Neural progenitor cell (in vitro differentiated cells): ENCODE measurements at regions not wholly inside any gene's neighbourhood (a gene's known extent, or its start where the extent isn't known, plus 50 kb on each side); places are given as distances from the start of the nearest gene placed in this dataset.
A peak's percentile ranks its signal among the peaks of the same experiment; 100 is the strongest.

Experiments
- DNase-seq: peaks from one replicate; pipeline ENCODE4 v3.0.0-alpha.2; 2016; ENCODE audit warnings: low spot score
- H2AFZ ChIP-seq: fragments of 200-600 bp; sonication (generic); replicated peaks from 2 replicates; pipeline ENCODE4 v1.6.1; 2016; ENCODE audit warnings: antibody characterized with exemption
- H3F3A ChIP-seq: fragments of 200-600 bp; sonication (generic); 2 replicates; pipeline ENCODE4 v1.6.1; 2016; ENCODE audit warnings: antibody characterized with exemption, low read depth
- H3K27ac ChIP-seq: fragments of 200-600 bp; sonication (generic); 2 replicates; pipeline ENCODE4 v1.5.1; 2016; ENCODE audit warnings: mild to moderate bottlenecking
- H3K27me3 ChIP-seq: fragments of 200-600 bp; sonication (generic); 2 replicates; pipeline ENCODE4 v1.6.1; 2016; ENCODE audit warnings: mild to moderate bottlenecking, moderate library complexity
- H3K36me3 ChIP-seq: fragments of 200-600 bp; sonication (generic); 2 replicates; pipeline ENCODE4 v1.5.1; 2016
- H3K4me1 ChIP-seq: fragments of 200-600 bp; sonication (generic); 2 replicates; pipeline ENCODE4 v1.6.1; 2016; ENCODE audit warnings: mixed run types
- H3K4me2 ChIP-seq: fragments of 200-600 bp; sonication (generic); 2 replicates; pipeline ENCODE4 v1.6.1; 2016
- H3K4me3 ChIP-seq: fragments of 200-600 bp; sonication (generic); 2 replicates; pipeline ENCODE4 v1.5.1; 2016
- H3K79me2 ChIP-seq: fragments of 200-600 bp; sonication (generic); 2 replicates; pipeline ENCODE4 v1.6.1; 2016; ENCODE audit warnings: low read depth
- H3K9ac ChIP-seq: fragments of 200-600 bp; sonication (generic); 2 replicates; pipeline ENCODE4 v1.6.1; 2016
- H3K9me3 ChIP-seq: fragments of 200-600 bp; sonication (generic); 2 replicates; pipeline ENCODE4 v1.5.1; 2016; ENCODE audit warnings: low read depth
- H4K20me1 ChIP-seq: fragments of 200-600 bp; sonication (generic); 2 replicates; pipeline ENCODE4 v1.6.1; 2016; ENCODE audit warnings: low read depth
- H3K27ac Mint-ChIP-seq: 3 replicates; pipeline ENCODE4 v1.8.0; 2021; ENCODE audit warnings: mixed read lengths
- H3K27me3 Mint-ChIP-seq: 2 replicates; pipeline ENCODE4 v1.8.0; 2022; ENCODE audit warnings: low read depth, mild to moderate bottlenecking, inconsistent platforms, moderate library complexity, mixed read lengths; ENCODE audit not compliant: insufficient read depth
- H3K36me3 Mint-ChIP-seq: 3 replicates; pipeline ENCODE4 v1.8.0; 2021; ENCODE audit warnings: mixed read lengths
- H3K4me1 Mint-ChIP-seq: 3 replicates; pipeline ENCODE4 v1.8.0; 2021; ENCODE audit warnings: mixed read lengths
- H3K4me3 Mint-ChIP-seq: 3 replicates; pipeline ENCODE4 v1.8.0; 2021; ENCODE audit warnings: mild to moderate bottlenecking, moderate library complexity, mixed read lengths
- H3K9me3 Mint-ChIP-seq: 3 replicates; pipeline ENCODE4 v1.8.0; 2020; ENCODE audit warnings: mixed read lengths
- EZH2 ChIP-seq: fragments of 200-600 bp; sonication (generic); IDR thresholded peaks from 2 replicates; pipeline ENCODE4 v1.6.1; 2017; ENCODE audit warnings: antibody characterized with exemption, mild to moderate bottlenecking, moderate library complexity
- EZH2phosphoT487 ChIP-seq: fragments of 200-600 bp; sonication (generic); IDR thresholded peaks from 2 replicates; pipeline ENCODE4 v1.6.1; 2017; ENCODE audit warnings: antibody characterized with exemption
- TF ChIP-seq, protein P1 (sequence below): fragments of 200-600 bp; sonication (generic); IDR thresholded peaks from 2 replicates; pipeline ENCODE4 v1.5.1; 2017; ENCODE audit warnings: antibody characterized with exemption, mild to moderate bottlenecking

DNA sequence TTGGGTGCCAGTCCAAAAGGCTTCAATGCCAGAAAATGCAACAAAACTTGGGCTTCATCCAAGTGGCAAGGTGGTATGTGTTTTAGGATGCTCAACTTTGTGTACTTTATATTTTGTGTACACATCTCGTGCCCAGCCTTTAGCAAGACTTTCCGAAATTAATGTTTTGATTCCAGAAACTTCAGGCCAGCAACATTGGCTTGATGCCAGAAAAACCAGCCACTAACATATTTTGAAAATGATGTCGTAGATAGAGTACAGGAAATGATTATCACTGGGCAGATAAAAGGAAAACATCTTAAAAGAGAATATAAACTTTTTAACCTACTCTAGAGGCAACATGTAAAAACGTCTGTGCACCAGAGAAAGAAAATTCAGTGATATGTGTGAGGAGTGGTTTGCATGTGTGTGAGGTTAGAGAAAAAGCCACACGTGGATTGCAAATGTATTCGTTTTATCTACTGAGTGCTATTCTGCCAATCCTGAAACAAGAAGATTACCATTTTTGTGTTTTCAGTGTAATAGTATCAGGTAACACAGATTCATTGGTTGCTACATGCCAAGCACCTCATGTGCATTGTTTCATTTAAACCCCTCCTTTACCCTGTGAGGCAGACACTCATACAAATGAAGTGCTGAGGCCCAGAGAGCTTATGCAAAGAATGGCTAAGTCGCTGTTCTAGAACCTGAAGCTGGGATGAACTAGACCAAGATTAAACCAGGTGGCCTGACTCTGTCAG, 264.8 kb downstream of the C1D start:
- no peaks in the 10 kb centered on the region for H3F3A ChIP-seq
- no peak overlapping the region for H2AFZ ChIP-seq
- no peak overlapping the region for H3K4me3 Mint-ChIP-seq
- no peak overlapping the region for H3K9ac ChIP-seq
- peaks cover 2% of the 10 kb centered on the region for H3K4me1 Mint-ChIP-seq
- no peaks in the 10 kb centered on the region for H3K36me3 Mint-ChIP-seq
- no peaks in the 10 kb centered on the region for H3K9me3 ChIP-seq
- no peak overlapping the region for H3K4me3 ChIP-seq
- H3K27me3 Mint-ChIP-seq = no peaks in the 10 kb centered on the region
- no peak overlapping the region for H3K4me2 ChIP-seq
- H3K27ac Mint-ChIP-seq = no peak overlapping the region
- TF ChIP-seq EZH2phosphoT487 (no peak), EZH2 (no peak)
- TF ChIP-seq, protein P1, sequence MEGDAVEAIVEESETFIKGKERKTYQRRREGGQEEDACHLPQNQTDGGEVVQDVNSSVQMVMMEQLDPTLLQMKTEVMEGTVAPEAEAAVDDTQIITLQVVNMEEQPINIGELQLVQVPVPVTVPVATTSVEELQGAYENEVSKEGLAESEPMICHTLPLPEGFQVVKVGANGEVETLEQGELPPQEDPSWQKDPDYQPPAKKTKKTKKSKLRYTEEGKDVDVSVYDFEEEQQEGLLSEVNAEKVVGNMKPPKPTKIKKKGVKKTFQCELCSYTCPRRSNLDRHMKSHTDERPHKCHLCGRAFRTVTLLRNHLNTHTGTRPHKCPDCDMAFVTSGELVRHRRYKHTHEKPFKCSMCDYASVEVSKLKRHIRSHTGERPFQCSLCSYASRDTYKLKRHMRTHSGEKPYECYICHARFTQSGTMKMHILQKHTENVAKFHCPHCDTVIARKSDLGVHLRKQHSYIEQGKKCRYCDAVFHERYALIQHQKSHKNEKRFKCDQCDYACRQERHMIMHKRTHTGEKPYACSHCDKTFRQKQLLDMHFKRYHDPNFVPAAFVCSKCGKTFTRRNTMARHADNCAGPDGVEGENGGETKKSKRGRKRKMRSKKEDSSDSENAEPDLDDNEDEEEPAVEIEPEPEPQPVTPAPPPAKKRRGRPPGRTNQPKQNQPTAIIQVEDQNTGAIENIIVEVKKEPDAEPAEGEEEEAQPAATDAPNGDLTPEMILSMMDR = no peak
- H3K27ac ChIP-seq = no peak overlapping the region
- H3K36me3 ChIP-seq = no peaks in the 10 kb centered on the region
- no peaks in the 10 kb centered on the region for H3K4me1 ChIP-seq
- no peaks in the 10 kb centered on the region for H3K9me3 Mint-ChIP-seq
- DNase-seq = peak; percentile 15
- no peaks in the 10 kb centered on the region for H3K27me3 ChIP-seq
- no peaks in the 10 kb centered on the region for H4K20me1 ChIP-seq
- no peaks in the 10 kb centered on the region for H3K79me2 ChIP-seq

DNA sequence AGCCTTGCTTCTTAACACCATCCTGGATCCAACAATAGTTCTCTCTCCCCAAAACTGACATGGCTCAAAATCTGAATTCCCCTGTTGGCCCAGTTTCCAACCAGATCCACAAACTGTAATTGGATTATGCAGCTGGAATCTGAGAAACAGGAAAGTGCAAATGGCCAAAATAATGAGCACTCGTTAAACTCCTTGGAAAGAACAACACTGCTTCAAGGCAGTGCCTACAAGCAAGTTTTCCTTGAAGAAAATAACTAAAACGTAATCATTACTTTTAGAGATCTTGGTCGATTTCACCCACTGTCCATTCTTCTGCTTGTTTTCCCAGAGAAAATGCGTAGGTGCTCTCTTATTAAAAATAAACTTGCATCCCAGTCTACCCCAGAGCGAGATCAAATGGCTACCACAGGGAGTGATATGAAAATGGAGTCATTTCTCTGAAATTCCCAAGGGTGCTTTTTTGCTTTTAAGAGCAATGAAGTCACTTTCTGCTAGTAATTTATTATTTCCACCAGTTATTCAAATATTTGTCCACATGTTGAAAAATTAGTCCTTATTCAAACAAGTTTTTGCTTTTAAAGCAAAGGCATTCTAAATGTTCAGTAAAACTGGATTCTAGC, 264.2 kb downstream of the C1D start:
- no peaks in the 10 kb centered on the region for H3F3A ChIP-seq
- no peak for TF ChIP-seq EZH2
- TF ChIP-seq EZH2phosphoT487 = no peak
- TF ChIP-seq, protein P1 = no peak
- no peaks in the 10 kb centered on the region for H3K27me3 ChIP-seq
- no peaks in the 10 kb centered on the region for H3K4me1 ChIP-seq
- Mint-ChIP-seq H3K27me3 (no peaks in the 10 kb centered on the region), H3K27ac (no peak overlapping the region), H3K4me1 (peaks cover 2% of the 10 kb centered on the region), H3K9me3 (peaks cover 3% of the 10 kb centered on the region), H3K4me3 (no peak overlapping the region), H3K36me3 (no peaks in the 10 kb centered on the region)
- H3K79me2 ChIP-seq = no peaks in the 10 kb centered on the region
- H3K4me3 ChIP-seq = no peak overlapping the region
- H3K9me3 ChIP-seq = no peaks in the 10 kb centered on the region
- no peak overlapping the region for H3K4me2 ChIP-seq
- no peak for DNase-seq
- H4K20me1 ChIP-seq = no peaks in the 10 kb centered on the region
- H3K9ac ChIP-seq = no peak overlapping the region
- no peak overlapping the region for H2AFZ ChIP-seq
- H3K36me3 ChIP-seq = no peaks in the 10 kb centered on the region
- H3K27ac ChIP-seq = no peak overlapping the region

DNA sequence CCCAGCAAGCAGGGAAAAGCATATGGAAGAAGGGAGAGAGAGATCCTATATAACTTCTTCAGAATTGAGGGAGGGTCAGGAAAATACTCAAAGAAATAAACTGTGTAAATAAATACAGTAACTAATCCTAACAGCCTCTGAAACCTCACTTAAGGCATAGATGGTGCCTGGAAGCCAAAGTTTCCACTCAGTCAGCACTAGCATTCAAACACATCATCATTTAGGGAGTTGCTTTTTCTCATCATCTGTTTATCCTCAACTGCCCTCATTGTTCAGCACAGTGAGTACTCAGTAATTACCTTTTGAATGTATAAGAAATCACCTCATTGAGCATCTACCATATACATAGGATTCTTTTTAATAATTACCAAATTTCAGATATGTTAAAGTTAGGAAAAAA, 262.9 kb downstream of the C1D start:
- Mint-ChIP-seq H3K27me3 (peaks cover 2% of the 10 kb centered on the region), H3K4me1 (peaks cover 2% of the 10 kb centered on the region), H3K27ac (no peak overlapping the region), H3K36me3 (no peaks in the 10 kb centered on the region), H3K4me3 (no peak overlapping the region), H3K9me3 (peaks cover 3% of the 10 kb centered on the region)
- H3K36me3 ChIP-seq = no peaks in the 10 kb centered on the region
- no peaks in the 10 kb centered on the region for H3K4me1 ChIP-seq
- no peaks in the 10 kb centered on the region for H3K27me3 ChIP-seq
- no peaks in the 10 kb centered on the region for H3K9me3 ChIP-seq
- H3K79me2 ChIP-seq = no peaks in the 10 kb centered on the region
- H3F3A ChIP-seq = no peaks in the 10 kb centered on the region
- no peak for DNase-seq
- H2AFZ ChIP-seq = no peak overlapping the region
- no peak overlapping the region for H3K4me2 ChIP-seq
- H3K27ac ChIP-seq = no peak overlapping the region
- TF ChIP-seq EZH2 (no peak), EZH2phosphoT487 (no peak)
- TF ChIP-seq, protein P1 = no peak
- no peak overlapping the region for H3K4me3 ChIP-seq
- H4K20me1 ChIP-seq = no peaks in the 10 kb centered on the region
- no peak overlapping the region for H3K9ac ChIP-seq
